ENCODE measurements at regions not wholly inside any gene's neighbourhood (a gene's known extent, or its start where the extent isn't known, plus 50 kb on each side); places are given as distances from the start of the nearest gene placed in this dataset.

- TF ChIP-seq, protein P1, sequence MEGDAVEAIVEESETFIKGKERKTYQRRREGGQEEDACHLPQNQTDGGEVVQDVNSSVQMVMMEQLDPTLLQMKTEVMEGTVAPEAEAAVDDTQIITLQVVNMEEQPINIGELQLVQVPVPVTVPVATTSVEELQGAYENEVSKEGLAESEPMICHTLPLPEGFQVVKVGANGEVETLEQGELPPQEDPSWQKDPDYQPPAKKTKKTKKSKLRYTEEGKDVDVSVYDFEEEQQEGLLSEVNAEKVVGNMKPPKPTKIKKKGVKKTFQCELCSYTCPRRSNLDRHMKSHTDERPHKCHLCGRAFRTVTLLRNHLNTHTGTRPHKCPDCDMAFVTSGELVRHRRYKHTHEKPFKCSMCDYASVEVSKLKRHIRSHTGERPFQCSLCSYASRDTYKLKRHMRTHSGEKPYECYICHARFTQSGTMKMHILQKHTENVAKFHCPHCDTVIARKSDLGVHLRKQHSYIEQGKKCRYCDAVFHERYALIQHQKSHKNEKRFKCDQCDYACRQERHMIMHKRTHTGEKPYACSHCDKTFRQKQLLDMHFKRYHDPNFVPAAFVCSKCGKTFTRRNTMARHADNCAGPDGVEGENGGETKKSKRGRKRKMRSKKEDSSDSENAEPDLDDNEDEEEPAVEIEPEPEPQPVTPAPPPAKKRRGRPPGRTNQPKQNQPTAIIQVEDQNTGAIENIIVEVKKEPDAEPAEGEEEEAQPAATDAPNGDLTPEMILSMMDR (IDR thresholded peaks at IDR 0.05): no peak
- no peak for TF ChIP-seq POLR2A (IDR thresholded peaks at IDR 0.05)
Observed at GRCh38 chr10:23951841-23952240, 257.1 kb upstream of the KIAA1217 start.

All from body of pancreas (tissue), 4 donors.